Inferior parietal cortex (tissue), 1 donor: ENCODE measurements at regions not wholly inside any gene's neighbourhood (a gene's known extent, or its start where the extent isn't known, plus 50 kb on each side); places are given as distances from the start of the nearest gene placed in this dataset.
A peak's percentile ranks its signal among the peaks of the same experiment; 100 is the strongest.

ENCODE experiments used
- DNase-seq: peaks from one replicate; pipeline ENCODE4 v3.0.0-alpha.2; 2016; ENCODE audit errors: extremely low spot score

GRCh38 chr15:97091093-97091492 is 760.6 kb downstream of the NR2F2 start:
- DNase-seq, result no peak

- DNase-seq, result no peak
These were observed 762.2 kb downstream of the NR2F2 start for GRCh38 chr15:97092656-97093055.

DNA sequence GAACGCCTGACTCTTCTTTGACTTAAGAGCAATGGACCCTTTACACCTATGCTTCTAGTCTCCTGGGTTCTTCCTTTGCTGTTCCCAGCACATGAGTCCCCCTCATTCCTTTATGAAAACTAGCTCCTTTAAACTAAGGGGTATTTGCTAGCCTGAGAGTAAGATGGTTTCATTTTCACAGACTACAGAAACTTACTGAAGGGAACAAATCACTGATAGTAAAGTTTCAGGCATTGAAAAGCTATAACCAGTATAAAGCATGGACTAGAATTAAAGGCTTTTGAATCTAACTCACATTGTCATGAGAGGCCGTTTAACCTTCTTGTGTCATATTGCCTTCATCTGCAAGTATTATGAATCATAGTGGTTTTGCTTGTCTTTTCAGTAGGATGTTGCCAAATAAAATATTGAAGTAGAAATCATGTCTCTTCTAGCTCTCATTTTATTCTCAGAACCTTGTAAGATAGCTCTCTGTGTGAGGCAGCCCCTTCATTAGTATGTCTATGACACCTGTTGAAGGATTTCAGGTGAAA is 765.9 kb downstream of the NR2F2 start:
- DNase-seq, result no peak

GRCh38 chr15:97099040-97099439 is 768.5 kb downstream of the NR2F2 start:
- no peak for DNase-seq

- DNase-seq, result no peak
These were observed 771.1 kb downstream of the NR2F2 start for GRCh38 chr15:97101572-97101971.

DNA sequence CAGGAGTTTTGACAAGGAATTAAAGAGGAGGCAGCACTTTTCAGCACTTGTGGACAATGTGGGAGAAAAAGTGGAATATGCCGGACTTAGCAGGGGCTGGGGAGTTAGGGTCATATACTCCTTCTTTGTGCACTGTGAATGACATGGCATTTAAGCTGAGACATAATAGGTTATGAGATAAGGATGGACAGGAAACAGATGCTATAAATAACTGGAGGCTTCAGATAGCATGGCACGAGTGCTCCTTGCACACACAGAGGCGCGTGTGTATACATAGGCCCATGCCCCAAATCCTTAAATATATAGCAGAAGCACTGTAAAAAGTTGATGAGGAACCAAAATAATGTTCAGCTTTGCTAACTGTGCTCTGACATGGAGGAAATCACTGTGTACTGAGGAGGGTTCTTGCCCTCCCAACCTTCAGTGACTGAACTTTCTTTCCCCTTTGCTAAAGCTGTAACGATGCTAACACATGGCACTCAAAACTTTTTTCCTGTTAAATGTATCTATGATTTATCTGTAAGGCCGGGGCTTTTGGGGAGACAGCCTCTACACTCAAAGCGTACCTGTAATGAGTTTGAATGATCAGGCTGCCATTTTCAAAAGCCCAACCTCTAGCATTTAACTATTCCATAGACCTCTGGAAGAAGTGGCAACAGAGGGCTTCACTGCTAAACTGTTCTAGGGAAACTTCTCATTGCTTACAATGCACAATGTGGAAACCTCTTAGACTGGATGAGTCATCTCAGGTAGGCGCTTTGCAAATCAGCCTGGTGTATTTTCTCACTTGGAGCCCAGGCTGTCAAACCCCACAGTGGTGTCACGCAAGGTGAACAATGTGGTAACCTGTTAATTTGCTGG is 784.6 kb downstream of the NR2F2 start:
- no peak for DNase-seq

DNA sequence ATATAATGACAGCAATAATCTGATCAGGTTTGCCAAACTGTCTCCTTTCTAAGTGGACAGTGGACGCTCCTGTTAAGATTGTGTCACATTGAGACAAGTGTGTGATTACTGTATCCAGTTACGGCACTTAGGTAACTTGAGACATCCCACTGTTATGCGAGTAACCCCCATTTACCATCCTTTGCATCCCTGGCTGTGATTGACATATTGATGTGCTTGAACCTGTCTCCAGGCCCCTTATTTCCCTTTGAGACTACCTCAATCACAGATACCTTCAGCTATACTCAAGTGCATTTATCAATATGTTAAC is 785.2 kb downstream of the NR2F2 start:
- no peak for DNase-seq

GRCh38 chr15:97124790-97125189 is 794.3 kb downstream of the NR2F2 start:
- DNase-seq, result no peak

GRCh38 chr15:97126553-97127233 is 796.2 kb downstream of the NR2F2 start:
- DNase-seq, result no peak

GRCh38 chr15:97129674-97130073 is 799.2 kb downstream of the NR2F2 start:
- peak; percentile 20 for DNase-seq

- DNase-seq, result no peak
These were observed 809.7 kb downstream of the NR2F2 start for GRCh38 chr15:97140216-97140615.

DNA sequence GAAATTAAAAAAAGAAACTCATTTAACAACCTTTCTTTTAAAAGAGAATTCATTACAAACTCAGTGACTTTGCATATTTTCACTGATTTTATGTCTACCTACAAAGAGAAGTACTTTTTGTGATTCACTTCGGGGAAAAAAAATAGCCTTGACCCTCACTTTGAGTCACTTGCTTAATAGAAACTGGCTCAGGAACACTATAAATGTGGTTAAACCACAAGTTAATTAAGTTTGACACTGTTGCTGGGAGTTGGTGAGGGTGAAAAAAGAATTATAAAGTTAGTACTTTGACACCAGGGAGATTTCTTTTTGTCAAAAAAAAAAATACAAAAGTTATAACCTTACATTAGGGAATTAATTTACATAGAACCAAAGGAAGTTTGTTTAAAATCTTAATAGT is 810.9 kb downstream of the NR2F2 start:
- no peak for DNase-seq

DNA sequence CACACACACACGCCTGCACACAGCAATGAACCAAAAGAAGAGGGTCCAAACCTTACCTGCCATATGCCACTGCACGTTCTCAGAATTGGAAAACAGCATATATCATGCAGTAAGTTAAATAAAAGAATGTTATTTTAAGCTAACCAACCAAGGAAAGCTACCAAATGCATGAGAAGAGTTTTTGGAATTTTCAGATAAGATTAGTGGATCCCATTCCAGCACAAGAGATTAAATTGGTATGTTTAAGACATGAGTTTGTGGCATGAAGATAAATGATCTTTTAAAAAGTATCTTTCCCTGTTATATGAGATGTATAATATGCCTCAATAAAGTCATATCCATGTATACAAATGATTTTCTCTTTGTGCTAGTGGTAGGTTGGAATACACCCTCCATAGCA is 811.4 kb downstream of the NR2F2 start:
- DNase-seq, result no peak

GRCh38 chr15:97143592-97144376 is 813.3 kb downstream of the NR2F2 start:
- DNase-seq, result no peak

DNA sequence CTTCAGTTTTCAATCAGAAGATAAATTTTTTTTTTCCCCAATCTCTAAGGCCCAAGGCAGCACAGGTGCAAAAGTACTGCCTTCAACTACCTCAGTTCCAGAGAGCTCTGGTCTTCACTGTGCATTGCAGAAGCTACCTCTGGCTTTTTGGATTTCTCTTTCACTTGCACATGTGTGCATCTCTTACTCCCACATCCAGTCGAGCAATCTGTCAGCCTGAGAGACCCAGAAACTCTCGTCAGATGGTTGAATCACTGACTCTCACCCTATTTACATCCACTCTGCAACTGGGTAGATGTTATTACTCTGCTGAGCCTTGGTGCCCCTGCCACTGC is 813.8 kb downstream of the NR2F2 start:
- DNase-seq, result no peak

GRCh38 chr15:97146929-97147870 is 813.3 kb upstream of the ARRDC4 start:
- DNase-seq, result no peak

DNA sequence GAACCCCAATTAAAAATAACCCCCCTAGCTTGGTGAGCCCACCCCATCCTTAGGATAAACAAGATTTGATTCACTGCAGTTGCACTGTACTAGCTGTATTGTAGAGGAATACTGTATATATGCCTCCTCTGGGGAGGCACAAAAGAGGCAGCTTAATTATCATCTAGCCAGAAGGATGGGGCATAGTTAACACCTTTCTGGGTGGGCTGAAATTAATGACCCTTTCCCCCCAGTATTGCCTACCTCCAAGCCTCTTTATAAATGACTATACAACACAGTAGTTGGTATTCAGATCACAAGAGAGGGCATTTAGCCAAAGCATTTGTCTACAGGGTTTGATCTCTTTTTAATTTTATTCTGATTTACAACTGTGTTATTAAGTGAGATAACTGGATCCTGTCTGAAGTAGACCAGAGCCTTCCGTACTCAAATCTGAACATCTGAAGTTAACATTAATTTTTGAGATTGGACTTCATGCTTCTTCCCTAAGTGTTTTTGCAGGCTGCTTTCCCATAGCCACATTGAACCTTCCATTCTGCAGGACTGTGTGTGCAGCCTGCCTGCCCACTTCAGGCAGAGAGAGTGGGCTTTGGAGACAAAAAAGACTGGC is 807.0 kb upstream of the ARRDC4 start:
- DNase-seq, result no peak

DNA sequence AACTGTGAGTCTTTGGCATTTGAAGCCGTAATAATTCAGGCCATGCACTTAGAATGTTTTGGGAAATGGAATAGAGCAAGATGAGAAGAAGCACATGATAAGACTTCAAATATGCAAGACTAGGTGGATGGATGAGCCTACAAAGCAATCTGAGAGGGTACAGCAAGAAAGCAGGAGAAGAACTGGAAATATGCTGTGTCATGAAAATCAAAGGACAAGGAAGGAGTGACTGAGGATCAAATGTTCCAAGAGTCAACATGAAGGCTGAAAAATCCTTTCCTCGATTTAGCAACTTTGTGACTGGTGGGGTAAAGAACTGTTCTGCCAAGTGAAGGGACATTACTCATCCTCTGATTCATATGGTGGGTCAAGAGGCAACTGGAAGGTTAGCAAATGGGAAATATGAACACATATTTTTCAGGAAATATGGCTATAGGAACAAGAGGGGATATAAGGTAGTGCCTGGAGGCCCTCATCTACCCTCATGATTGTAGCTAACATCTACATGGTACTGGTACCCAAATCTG is 803.7 kb upstream of the ARRDC4 start:
- DNase-seq, result no peak

GRCh38 chr15:97162805-97163495 is 797.6 kb upstream of the ARRDC4 start:
- DNase-seq, result no peak

DNA sequence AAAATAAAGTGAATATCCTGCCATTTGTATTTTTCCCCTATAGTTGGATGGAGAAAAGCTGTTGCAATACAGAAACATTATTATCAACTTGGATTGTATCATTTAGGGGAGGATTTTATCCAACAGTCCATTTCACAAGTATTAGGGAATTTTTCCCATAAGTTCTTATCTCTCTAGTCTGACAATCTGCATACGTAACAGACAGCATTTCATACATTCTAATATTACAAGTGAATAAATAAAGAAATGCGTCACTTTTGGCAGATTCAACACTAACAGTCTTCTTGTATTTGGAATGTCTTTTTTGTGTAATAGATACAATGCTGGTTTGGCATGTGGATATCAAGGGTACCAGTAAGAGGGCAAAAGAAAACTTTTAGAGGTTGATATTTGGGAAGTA is 795.3 kb upstream of the ARRDC4 start:
- no peak for DNase-seq
